ENCODE measurements at regions not wholly inside any gene's neighbourhood (a gene's known extent, or its start where the extent isn't known, plus 50 kb on each side); places are given as distances from the start of the nearest gene placed in this dataset.
A peak's percentile ranks its signal among the peaks of the same experiment; 100 is the strongest.

- DNase-seq (ENCODE audit: low read depth): peak; percentile 48
- TF ChIP-seq CTCF (conservative IDR thresholded peaks at IDR 0.05; ENCODE audit: low read depth, low read length): no peak
- no peak overlapping the region for H3K4me3 ChIP-seq (ENCODE audit: low read length)
Measured at GRCh38 chr14:27078191-27078590, 480.4 kb upstream of the NOVA1 start.

- DNase-seq (ENCODE audit: low read depth): no peak
- no peak overlapping the region for H3K4me3 ChIP-seq (ENCODE audit: low read length)
- no peak for TF ChIP-seq CTCF (conservative IDR thresholded peaks at IDR 0.05; ENCODE audit: low read depth, low read length)
Measured at GRCh38 chr14:27079716-27080115, 481.9 kb upstream of the NOVA1 start.

- TF ChIP-seq CTCF (conservative IDR thresholded peaks at IDR 0.05; ENCODE audit: low read depth, low read length): no peak
- no peak overlapping the region for H3K4me3 ChIP-seq (ENCODE audit: low read length)
- DNase-seq (ENCODE audit: low read depth): no peak
Measured at GRCh38 chr14:27085500-27085899, 487.7 kb upstream of the NOVA1 start.

- H3K4me3 ChIP-seq (ENCODE audit: low read length): no peak overlapping the region
- TF ChIP-seq CTCF (conservative IDR thresholded peaks at IDR 0.05; ENCODE audit: low read depth, low read length): no peak
- DNase-seq (ENCODE audit: low read depth): no peak
Measured at GRCh38 chr14:27090716-27091115, 492.9 kb upstream of the NOVA1 start.

- H3K4me3 ChIP-seq (ENCODE audit: low read length): no peak overlapping the region
- TF ChIP-seq CTCF (conservative IDR thresholded peaks at IDR 0.05; ENCODE audit: low read depth, low read length): no peak
Measured at GRCh38 chr14:27091973-27092372, 494.1 kb upstream of the NOVA1 start.

GRCh38 chr14:27096091-27096490 lies 498.3 kb upstream of the NOVA1 start:
- TF ChIP-seq CTCF (conservative IDR thresholded peaks at IDR 0.05; ENCODE audit: low read depth, low read length): no peak
- DNase-seq (ENCODE audit: low read depth): no peak
- H3K4me3 ChIP-seq (ENCODE audit: low read length): no peak overlapping the region

More at GRCh38 chr14:27091973-27092372, 494.1 kb upstream of the NOVA1 start:
- no peak for DNase-seq (ENCODE audit: low read depth)

- no peak overlapping the region for H3K4me3 ChIP-seq (ENCODE audit: low read length)
- no peak for DNase-seq (ENCODE audit: low read depth)
Measured at GRCh38 chr14:27098451-27098850, 500.6 kb upstream of the NOVA1 start.

More at GRCh38 chr14:27098451-27098850, 500.6 kb upstream of the NOVA1 start:
- TF ChIP-seq CTCF (conservative IDR thresholded peaks at IDR 0.05; ENCODE audit: low read depth, low read length): no peak
